Activated gamma-delta T cell treated with Interleukin-2 at 50 U/mL for 16 hours (primary cell): ENCODE measurements at regions not wholly inside any gene's neighbourhood (a gene's known extent, or its start where the extent isn't known, plus 50 kb on each side); places are given as distances from the start of the nearest gene placed in this dataset.
A peak's percentile ranks its signal among the peaks of the same experiment; 100 is the strongest.
"Not testable (repeated sequence)": the region's sequence is repeated elsewhere in the genome, so short reads cannot be mapped to it uniquely, and the experiment has no call there.

Source experiments
- DNase-seq: peaks from one replicate; pipeline ENCODE4 v3.0.0-alpha.2; 2020

DNA sequence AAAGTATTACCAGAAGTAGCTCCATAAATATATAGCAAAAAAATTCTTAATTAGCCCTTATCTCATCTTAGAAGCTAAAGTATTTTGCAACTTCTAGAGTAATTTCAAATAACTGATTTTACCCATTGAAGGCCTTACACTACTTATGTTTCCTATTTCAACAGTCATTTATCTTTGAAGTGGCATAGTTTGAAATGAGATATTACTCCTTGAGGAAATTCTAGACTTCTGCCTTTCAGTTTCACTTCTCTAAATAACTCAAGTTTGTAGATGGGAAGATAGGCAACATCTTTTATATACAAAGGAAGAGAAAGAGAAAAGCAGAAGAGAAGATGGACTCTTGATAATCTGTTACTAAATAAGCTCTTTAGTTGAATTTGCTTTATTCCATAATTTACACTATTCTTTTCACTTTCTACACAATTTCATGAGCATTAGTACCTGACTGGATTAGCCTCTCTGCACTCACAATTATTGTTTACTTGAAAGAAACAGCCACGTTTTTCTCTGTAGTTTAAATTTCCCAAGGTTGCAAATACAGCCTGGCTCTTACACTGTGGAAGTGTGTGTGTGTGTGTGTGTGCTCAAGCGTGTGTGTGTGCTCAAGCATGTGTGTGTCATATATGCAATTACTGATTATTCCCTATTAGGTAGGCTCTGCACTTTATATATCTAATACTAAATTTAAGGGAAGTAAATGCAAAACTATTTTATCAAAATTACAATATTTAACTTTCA, 60.6 kb upstream of the EMB start:
- no peak for DNase-seq

DNA sequence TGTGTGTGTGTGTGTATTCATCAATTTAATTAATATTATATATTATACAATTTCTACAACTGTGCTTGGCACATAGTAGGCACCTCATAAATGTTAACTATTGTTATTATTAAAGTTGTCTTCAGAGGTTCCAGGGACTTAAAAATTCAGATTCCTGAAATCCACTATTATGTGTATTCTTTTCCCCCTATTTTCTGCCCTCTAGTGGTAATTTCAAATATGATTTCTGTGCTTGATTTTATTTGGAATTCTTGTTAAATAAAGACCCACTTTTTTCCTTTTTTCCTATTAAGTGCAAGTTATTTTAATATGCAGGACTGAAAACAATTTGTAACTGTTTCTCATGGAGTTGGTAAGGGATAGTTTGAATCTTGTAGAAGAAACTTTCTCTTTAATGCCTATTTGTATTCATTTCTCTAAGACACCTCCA, 72.0 kb upstream of the EMB start:
- not testable (repeated sequence) for DNase-seq

DNA sequence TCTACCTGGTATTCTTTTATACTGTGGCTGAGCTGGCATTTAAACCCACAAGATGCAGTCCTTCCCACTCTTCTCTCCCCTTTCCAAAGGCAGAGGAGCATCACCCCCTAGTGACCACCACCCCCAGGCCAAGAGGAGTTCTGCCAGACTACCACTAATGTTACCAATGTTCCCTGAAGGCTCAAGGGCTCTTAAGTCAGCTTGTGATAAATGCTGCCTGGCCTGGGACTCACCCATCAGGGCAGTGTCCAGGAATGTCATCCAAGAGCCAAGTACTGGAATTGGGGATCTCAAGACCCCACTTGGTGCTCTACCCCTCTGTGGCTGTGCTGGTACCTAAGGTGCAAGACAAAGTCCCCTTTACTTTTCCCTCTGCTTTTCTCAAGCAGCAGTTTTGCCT, 80.0 kb upstream of the EMB start:
- not testable (repeated sequence) for DNase-seq

DNA sequence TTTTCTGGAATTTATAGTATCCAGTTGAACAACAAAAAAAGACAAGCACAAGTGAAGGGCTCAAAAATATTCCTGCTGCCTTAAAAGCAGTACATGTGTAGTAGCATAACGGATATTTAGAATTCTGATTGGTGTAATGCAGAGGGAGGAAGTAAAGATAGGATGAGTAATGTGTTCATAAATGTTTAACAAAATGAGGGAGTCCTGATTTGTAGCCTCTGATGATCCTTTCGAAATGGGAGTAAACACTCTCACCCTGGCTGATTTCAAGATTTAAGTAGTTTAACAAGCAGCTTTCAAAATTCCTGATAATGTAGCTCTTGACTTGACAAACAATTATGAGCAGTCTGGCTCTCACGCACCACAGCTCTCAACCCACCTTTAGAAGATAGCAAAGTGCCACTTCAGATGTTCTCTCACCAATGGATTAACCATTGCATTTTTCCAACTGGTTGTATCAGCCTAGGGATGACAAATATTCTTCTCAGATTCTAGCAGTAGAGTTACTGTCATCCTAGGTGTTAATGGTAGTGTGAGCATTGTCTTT, 86.5 kb upstream of the EMB start:
- not testable (repeated sequence) for DNase-seq

DNA sequence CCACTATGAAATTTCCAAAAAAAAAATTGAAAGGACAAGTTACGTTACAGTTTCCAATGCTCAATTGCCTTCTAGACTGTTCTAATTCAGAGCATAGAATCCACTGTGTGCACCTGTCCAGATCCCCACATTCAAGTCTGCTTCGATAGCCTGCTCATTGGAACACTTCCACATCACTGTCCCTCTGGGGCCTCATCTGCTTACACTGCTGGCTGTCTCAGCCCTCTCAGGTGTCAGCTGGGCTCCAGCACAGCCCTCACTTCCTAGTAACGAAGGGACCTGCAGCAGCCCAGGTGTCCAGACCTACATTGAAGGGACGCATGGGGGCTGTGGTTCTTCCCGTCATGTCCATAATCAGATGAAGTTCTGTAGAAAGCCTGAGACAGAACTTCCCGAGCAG, 94.3 kb upstream of the EMB start:
- no peak for DNase-seq

DNA sequence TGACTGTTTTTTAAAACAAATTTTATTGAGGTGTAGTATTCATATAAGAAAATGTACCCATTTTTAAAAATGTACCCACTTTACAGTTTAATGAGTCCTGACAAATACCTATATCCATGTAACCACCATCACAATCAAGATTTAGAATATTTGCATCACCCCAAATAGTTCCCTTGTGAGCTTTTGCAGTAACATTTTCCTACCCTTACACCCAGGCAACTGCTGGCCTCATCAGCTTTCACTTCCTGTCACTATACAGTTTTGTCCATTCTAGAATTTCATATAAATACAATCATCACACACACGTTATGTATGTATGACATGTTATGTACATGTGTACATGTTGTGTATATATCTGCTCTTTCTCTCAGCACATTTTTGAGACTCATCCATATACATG, 96.4 kb upstream of the EMB start:
- DNase-seq = not testable (repeated sequence)

DNA sequence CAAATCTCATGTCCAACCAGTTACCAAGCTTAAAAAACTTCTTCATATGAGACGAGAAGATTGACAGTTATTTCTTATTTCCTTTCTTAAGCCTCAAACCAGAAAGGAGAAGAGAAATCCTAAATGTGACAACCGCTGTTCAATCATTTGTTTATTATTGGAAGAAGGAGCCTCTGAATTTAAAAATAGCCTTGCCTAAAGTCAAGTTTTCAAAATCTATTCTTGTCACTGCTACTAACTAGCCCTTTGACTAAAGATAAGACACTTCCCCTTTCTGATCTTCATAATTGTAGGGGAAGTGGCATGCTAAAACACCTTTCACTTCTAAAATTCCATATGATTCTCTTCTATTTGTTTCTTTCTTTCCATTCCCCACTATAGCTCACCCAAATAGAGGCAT, 106.2 kb upstream of the EMB start:
- DNase-seq = no peak

DNA sequence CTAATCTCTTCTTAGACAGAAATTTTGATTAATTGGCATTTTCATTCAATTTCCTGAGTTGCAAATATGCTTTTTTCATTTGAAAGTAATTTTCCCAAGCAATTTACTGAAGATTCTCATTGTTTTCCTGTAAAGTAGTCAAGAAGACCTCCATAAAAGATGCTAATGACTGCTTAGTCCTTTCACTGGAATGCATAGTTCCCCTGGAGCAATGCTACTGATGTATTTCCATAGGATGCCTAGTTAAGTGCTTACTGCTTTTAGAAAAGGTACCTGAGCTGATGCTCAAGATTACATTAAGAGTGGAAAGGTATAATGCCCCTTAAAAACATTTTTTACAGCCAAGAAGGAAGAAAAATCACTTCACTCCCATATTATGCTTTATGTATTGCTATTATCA, 109.2 kb upstream of the EMB start:
- DNase-seq = no peak

DNA sequence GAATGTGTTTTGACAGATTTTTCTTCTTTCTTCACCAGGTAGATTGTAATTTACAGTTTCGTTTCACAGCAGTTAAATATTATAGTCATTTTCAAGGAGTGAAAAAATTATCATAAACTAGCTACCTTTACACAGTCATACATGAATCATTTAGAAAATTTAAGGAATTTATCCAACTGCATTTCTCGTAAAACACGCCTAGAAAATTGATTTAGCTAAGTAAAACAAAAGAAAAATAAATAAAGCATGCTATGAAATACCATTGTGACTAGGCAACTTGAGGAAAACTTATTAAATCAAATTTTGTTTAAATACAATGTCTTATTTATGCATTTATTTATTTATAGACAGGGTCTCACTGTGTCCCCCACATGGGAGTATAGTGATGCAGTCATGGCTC, 109.9 kb upstream of the EMB start:
- no peak for DNase-seq

DNA sequence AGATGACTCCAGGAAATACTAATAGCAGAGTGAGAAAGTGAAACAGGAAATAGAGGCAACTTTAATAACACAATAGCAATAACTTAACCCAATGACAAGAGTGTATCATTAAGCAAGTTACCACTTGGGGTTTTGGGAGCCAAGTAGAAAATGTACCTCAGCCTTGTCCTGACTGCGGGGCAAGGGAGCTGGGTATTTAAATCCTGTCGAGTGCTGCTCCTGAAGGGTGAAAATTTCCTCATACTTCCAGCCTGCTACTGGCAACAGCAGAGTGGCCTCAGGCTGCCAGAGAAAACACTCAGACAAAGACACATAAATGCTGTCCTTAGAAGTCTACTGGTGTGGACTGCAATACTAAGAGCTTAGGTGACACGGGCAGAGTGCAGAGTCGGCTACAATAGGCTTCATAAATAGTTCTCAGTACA, 112.5 kb upstream of the EMB start:
- no peak for DNase-seq

DNA sequence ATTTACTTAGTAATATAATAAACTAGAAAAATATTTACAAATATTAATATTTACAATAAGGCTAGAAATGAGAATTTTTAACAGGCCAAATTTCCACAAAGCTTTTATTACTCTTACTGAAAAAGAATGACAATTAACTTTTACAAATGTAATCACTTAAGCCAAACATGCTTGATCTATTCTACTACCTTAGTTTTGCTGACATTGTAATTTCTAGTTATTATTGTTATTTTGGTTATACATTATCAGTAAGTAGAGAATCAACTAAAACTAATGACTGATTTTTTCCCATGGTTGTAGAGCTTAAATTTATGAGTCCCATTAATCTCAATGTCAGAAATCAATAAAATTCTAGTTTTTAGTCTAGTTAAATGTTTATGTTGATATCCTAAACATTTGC, 107.8 kb upstream of the PARP8 start:
- DNase-seq = not testable (repeated sequence)

DNA sequence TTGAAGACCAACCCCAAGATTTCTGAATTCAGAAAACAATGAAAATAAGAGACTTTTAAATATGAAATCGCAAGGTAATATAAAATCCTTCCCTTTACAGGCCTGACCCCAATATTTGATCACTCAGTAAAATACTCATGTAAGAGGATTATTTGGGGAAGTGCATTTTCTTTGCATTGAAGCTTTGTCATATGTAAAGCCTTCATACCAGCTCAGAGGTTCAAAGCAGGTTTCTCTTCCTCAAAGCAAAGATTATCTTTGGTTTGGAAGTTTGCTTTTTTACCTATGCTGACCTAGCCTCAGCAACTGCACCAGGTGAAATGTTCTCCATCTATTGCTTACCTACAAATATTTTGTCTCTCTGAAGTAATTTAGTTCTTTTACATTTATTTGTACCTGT, 106.5 kb upstream of the PARP8 start:
- no peak for DNase-seq

DNA sequence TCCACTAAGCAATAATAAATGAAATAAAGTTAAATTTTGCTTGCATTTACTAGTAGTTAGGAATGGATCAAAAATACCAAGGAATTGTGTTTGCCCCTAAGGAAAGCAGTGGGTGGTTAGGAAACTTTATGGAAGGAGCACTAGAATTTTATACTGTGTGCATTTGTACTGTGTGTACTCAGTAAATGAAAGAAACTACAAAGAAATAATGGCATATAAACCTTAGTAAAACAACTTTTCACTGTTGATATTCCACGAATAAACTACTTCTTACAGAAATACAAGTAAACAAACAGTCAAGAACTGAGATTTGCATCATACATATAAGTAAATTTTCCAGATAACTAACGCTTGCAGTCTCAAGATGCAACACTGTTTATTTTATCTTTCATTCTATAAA, 103.7 kb upstream of the PARP8 start:
- DNase-seq = no peak

DNA sequence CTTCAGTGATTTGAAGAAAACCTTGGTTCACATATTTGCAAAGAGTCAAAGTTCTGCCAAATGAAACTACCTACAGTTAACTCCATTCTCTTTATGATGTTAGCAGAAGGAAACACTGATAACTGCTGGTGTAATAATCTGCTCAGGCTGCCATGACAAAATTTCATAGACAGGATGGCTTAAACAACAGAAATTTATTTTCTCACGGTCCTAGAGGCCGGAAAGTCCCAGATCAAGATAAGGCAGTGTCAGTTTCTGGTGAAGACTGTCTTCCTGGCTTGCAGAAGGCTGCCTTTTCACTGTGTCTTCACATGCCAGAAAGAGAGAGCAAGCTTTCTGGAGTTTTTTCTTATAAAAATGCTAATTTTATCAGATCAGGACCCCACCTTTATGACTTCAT, 102.4 kb upstream of the PARP8 start:
- DNase-seq = peak; percentile 24

DNA sequence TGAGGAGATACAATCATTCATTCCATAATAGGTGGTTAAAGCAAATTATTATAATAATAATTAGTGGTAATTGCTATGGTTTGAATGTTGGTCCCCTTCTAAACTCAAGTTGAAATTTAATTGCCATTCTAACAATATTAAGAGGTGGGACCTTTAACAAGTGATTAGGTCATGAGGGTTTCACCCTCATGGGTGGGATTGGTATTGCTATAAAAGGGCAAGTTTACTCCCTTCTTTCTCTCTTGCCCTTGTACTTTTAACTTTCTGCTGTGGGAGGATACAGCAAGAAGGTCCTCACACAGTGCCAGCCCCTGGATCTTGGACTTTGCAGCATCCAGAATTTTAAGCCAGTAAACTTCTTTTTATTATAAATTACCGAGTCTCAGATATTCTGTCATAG, 101.9 kb upstream of the PARP8 start:
- no peak for DNase-seq

DNA sequence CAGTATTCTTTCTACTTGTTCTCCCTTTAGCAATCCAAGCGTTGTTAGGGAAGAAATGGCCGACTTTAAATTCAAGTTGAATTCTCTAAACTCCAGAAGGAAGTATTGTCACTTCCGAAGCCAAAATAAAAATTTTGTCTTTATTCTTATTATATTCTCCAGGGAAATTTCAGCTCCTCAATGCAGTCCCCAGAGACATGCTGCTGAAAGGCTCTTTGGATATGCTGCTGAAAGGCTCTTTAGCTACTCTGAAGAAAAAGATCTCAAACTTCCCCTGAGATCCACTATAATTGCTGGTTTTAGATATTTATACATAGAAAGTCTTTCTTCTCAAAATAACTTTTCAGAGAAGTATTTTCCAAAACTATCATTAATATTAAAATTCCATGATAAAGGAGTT, 92.3 kb upstream of the PARP8 start:
- DNase-seq = no peak

DNA sequence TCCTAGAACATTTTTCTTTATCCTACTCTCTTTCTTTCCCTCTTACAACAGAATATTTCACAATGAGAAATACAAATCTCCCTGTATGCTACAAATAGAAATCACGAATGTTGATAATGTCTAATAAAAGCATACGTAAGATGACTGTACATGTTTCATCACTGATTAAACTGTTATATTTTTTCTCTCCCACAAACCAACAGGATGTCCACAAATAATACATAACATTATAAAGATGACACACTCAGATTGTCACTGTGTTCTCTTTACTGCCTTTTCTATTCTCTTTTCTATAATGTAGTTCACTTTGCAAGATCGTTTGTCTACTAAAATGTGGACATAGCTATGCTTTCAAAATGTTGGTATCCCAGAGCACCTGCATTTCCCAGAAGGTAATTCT, 90.7 kb upstream of the PARP8 start:
- DNase-seq = no peak

DNA sequence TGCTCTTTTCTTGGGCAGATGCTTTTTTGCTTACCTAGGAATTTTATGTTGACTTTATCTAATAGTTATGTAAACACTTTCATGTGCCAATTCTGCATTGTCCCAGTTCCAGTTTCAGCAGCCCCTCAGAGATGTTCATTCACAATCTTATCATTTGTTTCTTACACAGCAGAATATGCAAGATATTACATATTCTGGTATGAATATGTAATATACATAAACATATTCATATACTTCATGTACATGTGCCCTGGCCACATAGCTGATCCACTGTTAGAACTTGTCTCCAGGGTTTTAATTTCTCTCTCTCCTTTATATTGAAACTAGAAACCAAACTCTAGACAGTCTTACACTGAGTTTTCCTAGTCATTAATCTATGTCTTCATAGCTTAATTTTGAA, 90.2 kb upstream of the PARP8 start:
- DNase-seq = no peak

DNA sequence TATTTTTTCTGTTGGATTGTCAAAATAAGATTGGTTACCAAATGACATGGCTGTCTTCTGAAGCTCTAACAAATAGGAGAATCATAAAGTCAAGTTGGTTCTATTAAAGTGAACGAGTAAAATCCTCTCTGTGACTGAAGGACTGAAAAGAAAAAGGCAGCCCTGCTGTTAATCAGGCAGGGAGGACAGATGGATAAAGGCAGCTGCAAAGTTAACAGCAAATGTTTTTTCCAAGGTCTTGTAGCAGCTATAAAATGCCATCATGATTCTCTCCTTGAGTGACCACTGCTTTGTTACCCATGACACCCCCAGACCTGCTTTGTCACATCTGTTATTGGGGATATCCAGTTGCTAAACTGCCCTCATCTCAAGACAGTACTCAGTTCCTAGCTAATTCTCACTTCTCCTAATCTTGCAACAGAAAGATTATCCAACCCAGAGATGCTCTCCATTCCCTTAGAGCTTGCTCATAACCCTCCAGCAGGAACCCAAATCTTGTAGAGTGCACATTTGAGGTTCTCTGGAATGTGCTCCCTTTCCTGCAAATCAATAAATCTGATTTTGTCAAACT, 89.7 kb upstream of the PARP8 start:
- no peak for DNase-seq

DNA sequence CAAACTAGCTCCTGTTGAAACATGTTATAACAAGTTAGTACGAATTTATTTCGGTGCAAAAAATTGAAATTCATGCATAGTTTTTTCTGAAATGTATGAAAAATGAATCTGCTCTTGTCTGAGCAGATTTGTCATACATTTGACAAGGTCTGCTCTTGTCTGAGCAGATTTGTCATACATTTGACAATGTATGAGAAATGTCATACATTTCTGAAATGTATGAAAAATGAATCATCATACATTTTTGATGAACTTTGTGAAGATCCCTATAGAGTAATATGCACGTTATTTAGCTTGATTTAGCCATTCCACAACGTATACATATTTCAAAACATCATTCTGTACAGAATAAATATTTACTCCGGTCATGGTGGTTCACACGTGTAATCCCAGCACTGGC, 85.9 kb upstream of the PARP8 start:
- DNase-seq = no peak

DNA sequence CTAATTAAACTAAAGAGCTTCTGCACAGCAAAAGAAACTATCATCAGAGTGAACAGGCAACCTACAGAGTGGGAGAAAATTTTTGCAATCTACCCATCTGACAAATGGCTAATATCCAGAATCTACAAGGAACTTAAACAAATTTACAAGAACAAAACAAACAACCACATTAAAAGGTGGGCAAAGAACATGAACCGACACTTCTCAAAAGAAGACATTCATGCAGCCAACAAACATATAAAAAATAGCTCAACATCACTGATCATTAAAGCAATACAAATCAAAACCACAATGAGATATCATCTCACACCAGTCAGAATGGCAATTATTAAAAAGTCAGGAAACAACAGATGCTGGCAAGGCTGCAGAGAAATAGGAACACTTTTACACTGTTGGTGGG, 84.6 kb upstream of the PARP8 start:
- DNase-seq = not testable (repeated sequence)

DNA sequence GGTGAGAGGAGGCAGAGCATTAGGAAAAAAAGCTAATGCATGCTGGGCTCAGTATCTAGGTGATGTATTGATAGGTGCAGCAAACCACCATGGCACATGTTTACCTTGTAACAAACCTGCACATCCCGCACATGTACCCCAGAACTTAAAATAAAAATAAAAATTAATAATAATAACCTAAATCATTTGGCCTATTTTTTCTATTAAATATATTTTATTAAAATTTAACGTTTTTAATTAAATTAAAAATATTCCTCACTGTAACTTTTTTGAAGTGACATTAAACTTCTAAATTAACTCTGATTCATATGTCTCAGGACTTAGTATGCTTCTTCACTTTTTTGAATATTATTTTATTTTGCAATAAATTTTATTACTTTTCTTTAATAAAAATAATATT, 83.7 kb upstream of the PARP8 start:
- no peak for DNase-seq

DNA sequence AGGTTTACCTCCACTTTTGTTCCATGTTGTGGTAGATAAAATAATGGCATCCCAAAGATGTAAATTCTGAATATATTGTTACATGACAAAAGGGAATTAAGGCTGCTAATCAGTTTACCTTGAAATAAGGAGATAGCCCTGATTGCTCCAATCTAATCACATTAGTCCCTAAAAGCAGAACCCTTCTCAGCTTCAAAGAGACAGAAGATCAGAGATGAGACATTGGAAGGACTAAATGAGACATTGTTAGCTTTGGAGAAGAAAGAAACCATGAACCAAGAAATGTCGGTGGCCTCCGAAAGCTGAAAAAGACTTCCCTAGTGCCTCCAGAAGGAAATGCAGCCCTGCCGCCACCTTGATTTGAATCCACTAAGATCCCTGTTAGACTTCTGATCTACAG, 82.8 kb upstream of the PARP8 start:
- DNase-seq = no peak

DNA sequence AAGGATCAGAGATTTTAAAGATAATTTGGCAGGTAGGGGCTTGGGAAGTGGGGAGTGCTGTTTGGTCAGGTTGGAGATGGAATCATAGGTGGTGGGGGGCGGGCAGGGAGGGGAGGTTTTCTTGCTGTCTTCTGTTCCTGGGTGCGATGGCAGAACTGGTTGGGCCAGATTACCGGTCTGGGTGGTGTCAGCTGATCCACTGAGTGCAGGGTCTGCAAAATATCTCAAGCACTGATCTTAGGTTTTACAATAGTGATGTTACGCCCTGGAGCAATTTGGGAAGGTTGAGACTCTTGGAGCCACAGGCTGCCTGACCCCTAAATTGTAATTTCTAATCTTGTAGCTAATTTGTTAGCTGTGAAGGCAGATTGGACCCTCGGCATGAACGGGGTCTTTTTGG, 78.0 kb upstream of the PARP8 start:
- not testable (repeated sequence) for DNase-seq
